CMK (cell line): ENCODE measurements at regions not wholly inside any gene's neighbourhood (a gene's known extent, or its start where the extent isn't known, plus 50 kb on each side); places are given as distances from the start of the nearest gene placed in this dataset.
"Not testable (repeated sequence)": the region's sequence is repeated elsewhere in the genome, so short reads cannot be mapped to it uniquely, and the experiment has no call there.

ENCODE experiments used
- DNase-seq: peaks from one replicate; pipeline ENCODE4 v3.0.0-alpha.2; 2010; ENCODE audit warnings: low read depth

DNA sequence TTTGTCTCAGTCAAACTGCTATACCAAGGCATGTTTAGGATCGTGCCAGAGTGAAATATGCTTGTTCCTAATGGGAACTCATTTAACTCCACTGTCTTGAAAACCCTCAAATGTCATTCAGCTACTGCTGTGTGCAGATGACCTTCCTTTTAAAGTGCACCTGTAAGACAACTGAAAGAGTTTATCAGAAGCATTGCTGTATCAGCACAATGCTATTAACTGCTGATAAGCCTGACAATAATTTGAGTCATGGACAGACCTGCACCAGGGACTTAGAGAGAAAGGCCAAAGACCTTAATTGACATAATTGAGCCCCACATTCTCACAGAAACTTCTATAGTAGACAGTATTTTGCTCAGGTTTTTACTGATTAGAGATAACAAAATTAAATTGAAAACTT lies 557.9 kb downstream of the DIPK2A start:
- DNase-seq: no peak

DNA sequence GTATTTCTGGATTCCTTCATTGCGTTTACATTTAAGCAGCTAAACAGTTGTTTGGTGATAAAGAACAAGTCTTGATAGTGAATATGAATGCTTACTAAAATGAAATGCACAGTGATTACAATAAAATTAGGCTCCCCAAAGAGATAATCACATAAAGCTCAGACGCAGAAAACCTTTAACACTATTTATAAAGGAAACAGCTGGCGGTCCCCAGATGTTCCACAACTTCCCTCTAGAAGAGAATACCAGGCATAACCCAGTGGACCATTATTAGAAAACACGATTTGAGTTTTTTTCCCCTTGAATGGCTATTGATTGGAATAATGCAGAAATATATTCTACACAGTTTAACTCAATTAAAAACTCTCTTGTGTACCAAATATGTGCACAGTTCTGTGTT lies 573.2 kb downstream of the DIPK2A start:
- DNase-seq: no peak

DNA sequence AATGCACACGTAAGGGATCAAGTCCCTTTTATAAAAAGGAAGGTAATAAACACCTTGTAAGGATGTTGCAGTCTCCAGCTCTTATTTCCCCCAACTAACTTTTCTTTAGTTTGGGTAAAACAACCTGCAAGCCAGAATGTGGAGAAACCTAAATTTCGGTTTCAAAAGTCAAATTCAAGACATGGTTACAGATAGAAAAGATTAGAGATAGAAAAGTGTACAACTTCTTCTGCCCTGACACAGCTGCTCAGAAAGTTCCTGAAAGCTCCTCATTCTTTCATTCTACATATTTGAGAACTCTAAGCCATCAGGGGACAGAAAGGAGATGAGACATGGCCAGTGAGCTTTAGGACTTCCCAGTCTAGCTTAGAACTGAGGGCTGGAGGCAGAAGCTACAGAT lies 574.9 kb downstream of the DIPK2A start:
- no peak for DNase-seq

DNA sequence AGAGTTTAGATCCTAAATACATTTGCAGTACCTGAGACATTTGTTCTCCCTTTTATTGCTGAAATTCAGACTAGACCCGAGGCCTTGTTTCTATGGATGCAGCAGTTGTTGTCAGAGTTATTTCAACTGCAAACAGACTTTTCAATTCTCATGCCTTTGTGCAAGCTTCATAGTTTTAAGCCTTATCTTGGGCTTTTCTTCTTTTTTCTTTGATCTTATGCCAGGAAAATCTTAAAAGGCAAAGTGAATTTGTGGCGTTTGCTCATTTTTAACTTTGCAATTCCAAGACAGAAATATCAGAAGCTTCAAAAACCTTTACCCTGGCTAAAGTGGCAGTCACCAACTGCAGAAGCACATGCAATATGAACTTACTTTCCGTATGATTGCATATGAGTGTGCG lies 576.7 kb downstream of the DIPK2A start:
- DNase-seq: no peak

DNA sequence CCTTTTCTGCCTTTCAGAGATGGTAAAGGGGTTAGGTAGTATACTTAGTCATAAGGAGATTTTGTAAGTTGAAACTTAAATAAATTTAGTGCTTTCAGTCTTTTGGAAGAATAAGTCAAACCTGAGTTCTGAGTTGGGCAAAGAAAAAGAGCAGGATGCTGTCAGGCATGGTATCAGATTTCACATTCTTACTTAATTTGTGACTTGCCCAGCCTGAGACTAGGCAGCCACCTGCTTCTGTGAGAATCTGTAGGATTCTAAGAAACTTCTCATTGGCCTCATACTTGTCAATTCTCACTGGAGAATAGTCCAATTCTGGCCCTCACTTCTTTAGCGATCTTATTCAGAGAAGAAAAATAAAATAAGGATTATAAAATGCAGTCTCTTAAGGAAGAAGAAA lies 577.5 kb downstream of the DIPK2A start:
- no peak for DNase-seq

DNA sequence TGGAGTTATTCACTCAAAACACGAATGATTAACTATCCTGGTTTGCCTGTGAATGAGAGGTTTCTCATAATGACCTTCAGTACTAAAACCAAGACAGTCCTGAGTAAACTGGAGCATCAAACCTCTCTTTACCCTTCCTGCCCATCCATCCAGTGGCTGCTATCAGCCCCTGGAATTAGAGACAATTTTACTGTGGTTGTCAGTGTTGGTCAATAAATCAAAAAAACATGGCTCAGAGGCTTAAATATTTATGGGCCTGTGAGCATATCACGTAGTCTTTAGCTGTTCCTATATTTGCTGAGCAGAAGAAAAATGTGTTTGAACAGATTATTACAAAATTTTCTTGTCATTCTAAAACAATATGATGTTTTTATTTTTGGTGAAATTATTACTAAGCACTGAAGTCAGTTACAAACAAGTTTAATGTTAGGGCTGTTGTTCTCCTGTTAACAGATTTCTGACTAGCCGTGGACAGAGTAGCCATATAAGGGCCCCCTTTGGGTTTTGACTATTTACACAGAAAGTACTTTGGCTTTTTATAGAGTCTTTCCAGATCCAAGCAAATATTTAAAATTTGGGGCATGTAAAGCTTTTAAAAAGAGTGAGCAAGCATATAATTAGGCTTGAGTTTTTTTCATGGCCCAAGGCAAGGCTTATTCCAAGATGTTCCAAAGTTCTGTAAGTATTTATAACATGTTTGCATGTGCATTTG lies 580.9 kb downstream of the DIPK2A start:
- DNase-seq: no peak

DNA sequence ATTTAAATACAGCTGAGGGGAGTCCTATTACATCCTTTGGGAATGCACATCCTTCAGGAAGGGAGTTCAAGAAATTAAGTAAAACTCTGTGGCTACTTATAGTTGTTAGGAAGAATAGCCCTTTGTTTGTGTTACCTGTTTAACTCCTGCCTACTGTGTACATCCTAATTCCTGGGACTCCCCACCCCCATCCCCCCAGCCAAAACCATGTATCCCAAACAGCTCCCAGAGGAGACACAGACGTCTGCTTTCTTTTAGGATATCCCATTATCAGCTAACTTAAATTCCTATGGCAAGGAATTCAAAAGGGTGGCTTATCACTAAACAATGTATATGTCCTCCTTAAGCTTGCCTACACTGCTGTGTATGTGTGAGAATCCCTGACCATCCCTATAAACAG lies 581.7 kb downstream of the DIPK2A start:
- DNase-seq: no peak

DNA sequence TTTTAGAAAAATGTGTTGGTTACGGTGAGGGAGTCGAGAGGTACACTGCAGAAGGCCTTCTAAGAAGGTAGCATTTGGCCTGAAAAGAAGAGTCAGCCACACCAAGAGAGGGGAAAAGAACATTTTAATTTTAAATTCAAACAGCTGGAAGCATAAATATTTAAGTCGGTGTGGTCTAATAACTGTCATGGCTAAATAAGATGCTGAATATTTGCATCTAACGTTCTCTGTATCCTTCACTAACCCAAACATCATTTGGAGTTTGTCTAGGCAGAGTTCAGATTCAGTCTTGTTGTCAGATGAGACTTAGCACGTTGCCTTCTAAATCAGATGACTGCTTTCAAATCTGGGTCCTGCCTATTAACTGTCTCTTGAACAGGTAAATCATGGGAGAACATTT lies 583.3 kb downstream of the DIPK2A start:
- DNase-seq: no peak

DNA sequence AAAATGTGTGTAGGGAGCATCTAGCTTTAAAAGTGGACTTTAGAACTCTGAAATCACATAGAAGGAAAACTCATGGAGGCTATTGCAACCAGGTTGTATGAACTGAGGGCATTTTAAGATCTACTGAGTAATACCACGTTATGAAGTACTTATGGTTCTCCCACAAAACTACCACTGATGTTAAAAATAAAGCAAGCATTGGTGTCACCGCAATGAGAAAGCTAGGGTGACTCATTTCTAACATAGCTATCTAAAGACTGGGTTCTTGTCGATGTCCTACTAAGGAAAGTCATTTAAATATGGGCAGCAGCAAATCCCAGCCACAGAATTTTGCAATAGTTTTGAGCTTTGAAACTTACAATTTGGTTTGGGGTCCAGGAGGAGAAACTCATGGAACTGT lies 584.8 kb downstream of the DIPK2A start:
- DNase-seq: no peak

DNA sequence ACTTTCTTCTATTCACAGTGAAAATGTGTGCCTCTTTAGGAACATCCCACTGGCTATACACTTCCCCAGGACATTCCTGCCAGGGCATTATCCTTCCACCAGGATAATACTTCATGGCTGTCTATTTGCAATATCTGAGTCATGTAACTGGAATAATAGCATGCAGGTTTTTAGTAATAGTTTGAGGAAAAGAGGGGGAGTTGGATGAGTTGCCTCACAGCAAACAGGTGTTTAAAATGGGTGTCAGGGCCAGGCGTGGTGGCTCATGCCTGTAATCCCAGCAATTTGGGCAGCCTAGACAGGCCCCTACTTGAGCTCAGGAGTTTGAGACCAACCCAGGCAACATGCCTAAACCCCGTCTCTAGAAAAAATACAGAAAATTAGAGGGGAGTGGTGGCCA lies 585.9 kb downstream of the DIPK2A start:
- no peak for DNase-seq

DNA sequence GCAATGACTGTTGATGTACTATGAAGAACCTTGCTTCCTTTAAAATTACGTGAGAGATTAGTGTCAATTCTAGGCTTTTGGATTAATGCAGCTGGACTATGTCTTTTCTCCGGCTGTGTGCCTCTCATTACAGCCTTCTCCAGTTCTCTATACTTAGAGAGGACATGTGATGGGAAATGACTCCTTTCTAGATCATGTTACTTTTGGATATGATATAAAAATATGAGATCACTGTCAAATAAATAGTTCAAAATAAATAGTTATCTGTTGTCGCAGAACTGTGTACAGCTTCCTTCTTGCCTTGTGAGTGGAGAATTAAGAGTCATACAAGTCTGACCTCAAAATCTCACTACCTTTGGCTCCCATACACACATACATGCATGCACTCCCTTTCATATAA lies 592.4 kb downstream of the DIPK2A start:
- no peak for DNase-seq

DNA sequence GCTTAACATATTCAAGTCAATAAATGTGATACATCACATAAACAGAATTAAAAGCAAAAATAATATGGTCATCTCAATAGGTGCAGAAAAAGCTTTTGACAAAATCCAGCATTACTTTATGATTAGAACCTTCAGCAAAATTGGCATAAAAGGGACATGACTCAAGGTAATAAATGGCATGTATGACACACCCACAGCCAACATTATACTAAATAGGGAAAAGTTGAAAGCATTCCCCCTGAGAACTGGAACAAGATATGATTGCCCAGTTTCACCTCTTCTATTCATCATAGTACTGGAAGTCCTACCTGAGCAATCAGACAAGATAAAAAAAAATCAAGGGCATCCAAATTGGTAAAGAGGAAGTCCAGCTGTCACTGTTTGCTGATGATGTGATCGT lies 594.7 kb downstream of the DIPK2A start:
- no peak for DNase-seq

DNA sequence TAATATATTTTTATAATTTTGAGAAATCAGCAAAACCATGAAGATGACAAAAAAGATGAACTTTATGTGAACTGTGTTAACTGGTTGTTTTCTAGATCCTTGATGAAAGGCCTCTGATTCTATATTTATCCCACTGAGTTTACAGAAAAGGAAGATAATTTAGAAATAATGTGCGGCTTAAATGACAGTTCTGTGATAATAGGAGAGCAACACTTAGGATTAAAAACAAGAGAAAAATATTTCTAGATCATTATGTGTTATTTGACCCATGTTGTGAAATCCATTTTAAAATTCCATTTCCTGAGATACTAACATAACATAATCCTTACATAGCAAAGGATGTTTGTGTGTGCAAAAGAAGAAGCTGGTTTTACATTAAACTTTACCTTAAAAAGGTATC lies 598.0 kb downstream of the DIPK2A start:
- DNase-seq: no peak

DNA sequence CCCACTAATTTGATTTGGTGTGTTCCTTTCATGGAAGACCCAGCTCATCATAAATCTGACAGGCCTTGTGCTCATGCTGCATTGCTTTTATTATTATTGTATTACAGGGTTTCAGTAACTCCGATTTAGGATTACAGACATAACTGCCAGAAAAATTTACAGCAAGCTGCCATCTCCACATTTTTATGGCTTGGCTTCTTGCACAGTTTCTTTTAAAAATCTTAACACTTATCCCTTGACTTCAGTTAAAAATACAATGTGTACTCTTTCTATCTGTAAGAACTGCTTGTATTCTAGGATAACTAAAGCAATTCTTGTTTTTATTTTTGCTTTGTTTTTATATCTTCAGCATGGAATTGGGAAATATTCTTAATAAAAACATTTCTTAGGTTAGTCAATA lies 612.2 kb downstream of the DIPK2A start:
- no peak for DNase-seq

DNA sequence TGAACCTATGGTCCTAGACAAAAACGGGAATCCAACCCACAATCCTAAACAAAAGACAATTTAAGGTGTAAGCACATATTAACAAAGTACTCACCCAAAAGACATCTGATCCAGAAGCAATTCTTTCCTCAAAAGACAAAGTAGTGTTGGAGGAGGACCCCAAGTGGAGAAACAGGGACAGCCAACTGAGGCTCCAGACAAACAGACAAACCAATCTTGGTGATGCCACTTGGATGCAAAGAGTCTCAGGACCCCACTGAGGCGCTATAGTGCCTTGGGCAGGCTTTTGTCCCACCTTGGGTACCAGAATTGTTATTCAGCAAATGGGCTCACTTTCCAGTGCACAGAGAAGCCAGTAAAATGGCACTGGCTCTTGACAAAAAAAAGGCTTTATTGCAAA lies 613.8 kb downstream of the DIPK2A start:
- no peak for DNase-seq

DNA sequence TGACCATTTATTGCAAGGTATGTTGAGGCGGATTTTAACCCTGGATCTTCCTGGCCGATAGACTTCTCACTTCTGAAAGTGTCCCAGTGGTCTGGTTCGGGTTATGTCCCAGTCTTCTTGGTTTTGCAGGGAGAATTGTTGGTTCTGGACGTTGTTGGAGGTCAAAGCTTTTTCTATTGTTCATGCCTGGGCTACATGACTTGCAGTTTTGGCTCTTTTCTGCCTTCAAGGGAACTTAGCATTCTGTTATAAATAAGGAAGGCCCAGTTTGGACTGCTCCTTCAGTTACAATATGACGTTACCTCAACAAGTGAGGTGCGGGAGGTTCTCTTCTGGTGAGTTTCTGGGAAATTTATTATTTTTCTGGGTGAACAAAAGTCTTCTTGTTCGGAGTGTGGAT lies 614.3 kb downstream of the DIPK2A start:
- no peak for DNase-seq

DNA sequence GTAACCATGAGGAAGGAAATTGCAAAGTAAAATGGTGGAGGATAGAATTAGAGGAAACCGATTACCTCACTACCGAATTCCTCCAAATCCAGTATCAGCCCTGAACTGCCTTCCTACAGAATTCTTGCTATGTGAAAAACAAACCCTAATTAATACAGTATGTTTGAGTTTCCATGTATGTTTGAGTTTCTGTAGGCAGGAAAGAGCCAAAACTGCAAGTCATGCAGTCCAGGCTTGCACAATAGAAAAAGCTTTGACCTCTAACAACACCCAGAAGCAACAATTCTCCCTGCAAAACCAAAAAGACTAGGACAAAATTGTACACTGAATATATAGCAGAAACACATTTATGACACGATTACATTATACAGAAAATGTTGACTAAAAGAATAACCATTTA lies 614.8 kb downstream of the DIPK2A start:
- DNase-seq: no peak

DNA sequence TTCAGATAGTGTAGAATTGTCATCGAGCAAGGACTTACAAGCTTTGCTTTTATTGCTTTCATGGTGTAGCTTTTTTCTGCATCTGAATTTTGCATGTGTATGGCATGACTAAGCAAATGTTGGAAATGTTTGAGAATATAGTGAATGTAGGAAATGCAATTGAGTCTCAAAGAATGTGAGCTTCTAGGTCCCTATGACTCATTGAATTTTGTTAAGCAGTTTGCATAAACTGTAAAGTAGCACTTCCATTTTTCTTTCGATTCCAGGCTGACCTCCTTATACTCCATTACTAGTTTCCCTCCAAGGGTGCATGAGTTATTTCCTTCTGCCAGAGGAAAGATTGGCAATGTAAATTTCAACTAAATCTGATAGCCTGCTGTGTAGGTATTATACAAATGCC lies 619.2 kb downstream of the DIPK2A start:
- DNase-seq: no peak

DNA sequence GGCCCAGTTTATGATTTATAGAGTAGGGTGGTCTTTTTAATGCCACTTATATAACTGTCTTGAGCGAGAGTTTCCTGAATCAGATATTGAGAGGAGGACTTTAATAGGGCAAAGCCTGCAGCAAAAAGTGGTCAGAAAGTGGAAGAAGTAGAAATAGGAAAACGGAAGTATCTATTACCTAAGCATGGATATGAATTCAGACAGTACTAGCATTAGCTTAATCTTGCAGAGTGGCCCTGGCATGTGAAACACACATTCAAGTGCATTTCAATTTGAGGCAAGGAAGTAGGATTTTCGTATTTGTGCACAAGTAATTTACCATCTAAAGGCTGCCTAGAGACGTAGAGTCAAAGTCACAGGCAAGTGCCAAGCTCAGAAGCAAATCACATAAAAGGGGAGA lies 622.3 kb downstream of the DIPK2A start:
- DNase-seq: no peak

DNA sequence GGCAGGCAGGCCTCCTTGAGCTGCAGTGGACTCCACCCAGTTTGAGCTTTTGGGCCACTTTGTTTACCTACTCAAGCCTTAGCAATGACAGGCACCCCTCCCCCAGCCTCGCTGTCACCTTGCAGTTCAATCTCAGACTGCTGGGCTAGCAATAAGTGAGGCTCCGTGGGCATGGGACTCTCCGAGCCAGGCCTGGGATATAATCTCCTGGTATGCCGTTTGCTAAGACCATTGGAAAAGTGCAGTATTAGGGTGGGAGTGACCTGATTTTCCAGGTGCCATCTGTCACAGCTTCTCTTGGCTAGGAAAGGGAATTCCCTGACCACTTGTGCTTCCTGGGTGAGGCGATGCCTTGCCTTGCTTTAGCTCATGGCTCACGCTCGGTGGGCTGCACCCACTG lies 648.6 kb downstream of the DIPK2A start:
- not testable (repeated sequence) for DNase-seq

DNA sequence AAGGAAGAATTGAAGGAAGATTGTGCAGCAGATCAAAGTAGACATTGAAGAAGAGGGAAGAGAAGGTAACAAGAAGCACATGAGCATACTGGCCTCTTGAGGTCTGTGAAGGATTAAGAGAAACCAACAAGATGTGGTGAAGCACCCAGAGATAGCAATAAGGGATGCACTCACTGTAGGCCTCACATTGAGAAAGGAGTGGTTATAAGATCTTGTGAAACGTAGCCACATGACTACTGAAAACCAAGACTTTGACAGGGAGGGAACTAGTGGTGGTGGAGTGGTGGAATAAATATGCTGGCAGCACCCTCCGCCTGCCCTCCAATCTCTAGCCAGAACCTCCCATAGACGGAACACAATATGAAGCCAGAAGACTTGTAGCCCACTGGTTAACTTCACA lies 651.2 kb downstream of the DIPK2A start:
- no peak for DNase-seq

DNA sequence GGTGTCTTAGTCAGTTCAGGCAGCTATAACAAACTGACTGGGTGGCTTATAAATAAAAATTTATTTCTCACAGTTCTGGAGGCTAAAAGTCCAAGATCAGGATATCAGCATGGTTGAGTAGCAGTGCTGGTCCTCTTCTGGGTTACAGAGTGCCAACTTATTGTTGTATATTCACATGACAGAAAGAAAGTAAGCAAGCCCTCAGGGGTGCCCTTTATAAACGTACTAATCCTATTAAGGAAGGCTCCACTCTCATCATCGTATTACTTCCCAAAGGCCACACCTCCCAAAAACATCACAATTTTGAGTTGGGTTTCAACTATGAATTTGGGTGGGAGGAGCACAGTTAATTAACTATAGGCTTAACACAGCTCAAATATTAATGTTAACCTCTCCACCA lies 653.0 kb downstream of the DIPK2A start:
- no peak for DNase-seq

DNA sequence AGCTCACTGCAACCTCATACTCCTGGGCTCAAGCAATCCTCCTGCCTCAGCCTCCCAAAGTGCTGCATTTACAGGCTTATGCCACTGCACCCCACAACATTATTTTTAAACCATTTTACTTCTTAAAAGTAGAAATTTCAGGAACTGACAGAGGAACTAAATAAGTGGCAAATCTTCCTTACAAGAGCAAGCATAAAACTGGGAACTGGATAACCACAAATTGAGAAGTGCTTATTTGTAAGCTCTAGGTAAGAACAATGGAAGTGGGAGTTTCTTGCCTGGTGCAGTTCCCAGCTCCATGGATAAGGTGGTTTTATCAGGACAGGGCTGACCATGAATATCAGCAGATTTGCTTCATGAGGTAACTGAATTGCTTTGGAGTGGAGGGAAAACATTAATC lies 655.2 kb downstream of the DIPK2A start:
- no peak for DNase-seq

DNA sequence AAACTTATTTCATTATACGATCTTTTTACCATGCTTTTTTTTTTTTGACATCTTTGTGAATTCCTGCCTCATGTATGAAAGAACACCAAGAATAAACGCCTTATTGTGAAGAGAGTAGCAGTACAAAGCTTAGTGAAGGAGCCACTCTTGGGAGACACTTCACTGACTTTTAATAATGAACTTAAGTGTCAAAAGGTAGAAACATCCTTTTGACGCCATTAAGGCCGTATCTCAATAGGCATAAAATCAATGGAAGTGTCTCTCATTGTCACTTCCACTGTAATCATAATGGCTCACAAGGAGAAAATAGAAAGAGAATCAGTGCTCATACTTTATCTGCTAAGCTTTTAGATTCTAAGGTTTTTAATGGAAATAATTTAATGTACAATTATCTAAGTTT lies 657.8 kb downstream of the DIPK2A start:
- DNase-seq: no peak

DNA sequence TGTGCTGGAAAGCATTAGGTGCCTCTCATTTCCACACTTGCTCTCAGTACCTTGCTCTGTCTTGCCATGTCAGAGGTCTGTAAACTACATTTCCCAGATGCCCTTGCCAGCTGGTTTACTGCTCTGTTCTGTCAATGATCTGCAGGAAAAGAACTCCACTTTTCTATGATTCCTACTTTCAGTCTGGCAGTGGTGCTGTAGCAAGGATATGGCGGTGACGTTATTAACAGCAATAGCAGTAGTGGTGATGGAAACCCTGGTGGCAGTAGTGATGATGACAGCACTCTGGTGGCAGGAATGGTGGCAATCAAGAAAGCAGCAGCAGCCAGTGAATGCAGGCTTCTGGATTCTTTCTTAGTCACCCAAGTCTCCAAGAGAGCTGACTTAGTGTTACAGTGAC lies 665.2 kb downstream of the DIPK2A start:
- DNase-seq: no peak
